Hematopoietic multipotent progenitor cell treated with erythropoietin and hydrocortisone succinate and interleukin-3 and kit ligand, for 4 days (in vitro differentiated cells): ENCODE measurements at regions not wholly inside any gene's neighbourhood (a gene's known extent, or its start where the extent isn't known, plus 50 kb on each side); places are given as distances from the start of the nearest gene placed in this dataset.
"Not testable (repeated sequence)": the region's sequence is repeated elsewhere in the genome, so short reads cannot be mapped to it uniquely, and the experiment has no call there.

Experiments
- DNase-seq: peaks from one replicate; pipeline ENCODE4 v3.0.0-alpha.2; 2015

- no peak for DNase-seq
These were observed 1065.8 kb upstream of the SPRY2 start for GRCh38 chr13:81406639-81407292.

- no peak for DNase-seq
These were observed 1065.1 kb upstream of the SPRY2 start for GRCh38 chr13:81406022-81406421.

GRCh38 chr13:81396192-81396591 lies 1055.3 kb upstream of the SPRY2 start:
- DNase-seq: no peak

- no peak for DNase-seq
These were observed 1054.4 kb upstream of the SPRY2 start for GRCh38 chr13:81395368-81395767.

GRCh38 chr13:81394640-81395039 lies 1053.7 kb upstream of the SPRY2 start:
- DNase-seq: no peak

GRCh38 chr13:81393721-81394120 lies 1052.8 kb upstream of the SPRY2 start:
- no peak for DNase-seq

- DNase-seq: no peak
These were observed 1052.2 kb upstream of the SPRY2 start for GRCh38 chr13:81393110-81393509.

- no peak for DNase-seq
These were observed 1047.5 kb upstream of the SPRY2 start for GRCh38 chr13:81388400-81388799.

GRCh38 chr13:81383444-81383843 lies 1042.5 kb upstream of the SPRY2 start:
- DNase-seq: no peak

- DNase-seq: no peak
These were observed 1041.3 kb upstream of the SPRY2 start for GRCh38 chr13:81382246-81382645.

GRCh38 chr13:81381560-81381959 lies 1040.6 kb upstream of the SPRY2 start:
- no peak for DNase-seq

GRCh38 chr13:81379183-81379582 lies 1038.3 kb upstream of the SPRY2 start:
- no peak for DNase-seq

GRCh38 chr13:81377921-81378320 lies 1037.0 kb upstream of the SPRY2 start:
- no peak for DNase-seq

- DNase-seq: no peak
These were observed 1034.8 kb upstream of the SPRY2 start for GRCh38 chr13:81375709-81376108.

- not testable (repeated sequence) for DNase-seq
These were observed 1021.8 kb upstream of the SPRY2 start for GRCh38 chr13:81362711-81363110.

- DNase-seq: no peak
These were observed 1009.1 kb upstream of the SPRY2 start for GRCh38 chr13:81350056-81350455.

GRCh38 chr13:81340118-81341069 lies 999.5 kb upstream of the SPRY2 start:
- not testable (repeated sequence) for DNase-seq

- not testable (repeated sequence) for DNase-seq
These were observed 998.7 kb upstream of the SPRY2 start for GRCh38 chr13:81339666-81340065.

GRCh38 chr13:81334481-81334880 lies 993.6 kb upstream of the SPRY2 start:
- no peak for DNase-seq

- no peak for DNase-seq
These were observed 986.0 kb upstream of the SPRY2 start for GRCh38 chr13:81326913-81327312.

GRCh38 chr13:81320516-81320915 lies 979.6 kb upstream of the SPRY2 start:
- DNase-seq: no peak

GRCh38 chr13:81319351-81319750 lies 978.4 kb upstream of the SPRY2 start:
- DNase-seq: no peak

GRCh38 chr13:81318231-81319019 lies 977.5 kb upstream of the SPRY2 start:
- DNase-seq: no peak
